Dendritic cell treated with granulocyte-macrophage colony-stimulating factor and Interleukin-4, amounts not matched to agents 40 ng/mL and 50 ng/mL, for 4 days (primary cell): ENCODE measurements at regions not wholly inside any gene's neighbourhood (a gene's known extent, or its start where the extent isn't known, plus 50 kb on each side); places are given as distances from the start of the nearest gene placed in this dataset.
"Not testable (repeated sequence)": the region's sequence is repeated elsewhere in the genome, so short reads cannot be mapped to it uniquely, and the experiment has no call there.

Experiments
- H3K27ac Mint-ChIP-seq: one replicate; pipeline ENCODE4 v1.8.0; 2022; ENCODE audit warnings: mild to moderate bottlenecking, mixed read lengths
- H3K27me3 Mint-ChIP-seq: one replicate; pipeline ENCODE4 v1.8.0; 2022; ENCODE audit warnings: mild to moderate bottlenecking, mixed read lengths
- H3K36me3 Mint-ChIP-seq: one replicate; pipeline ENCODE4 v1.8.0; 2022; ENCODE audit warnings: low read depth, mixed read lengths
- H3K4me1 Mint-ChIP-seq: one replicate; pipeline ENCODE4 v1.8.0; 2022; ENCODE audit warnings: low read depth, mixed read lengths
- H3K4me3 Mint-ChIP-seq: one replicate; pipeline ENCODE4 v1.8.0; 2022; ENCODE audit warnings: mild to moderate bottlenecking, moderate library complexity, mixed read lengths
- H3K9me3 Mint-ChIP-seq: one replicate; pipeline ENCODE4 v1.8.0; 2022; ENCODE audit warnings: mixed read lengths
- intact Hi-C: fragments of 100-400 bp; cut with micrococcal nuclease; formaldehyde crosslinking; loops from one replicate; pipeline ENCODE4 v1.15.0; 2022

DNA sequence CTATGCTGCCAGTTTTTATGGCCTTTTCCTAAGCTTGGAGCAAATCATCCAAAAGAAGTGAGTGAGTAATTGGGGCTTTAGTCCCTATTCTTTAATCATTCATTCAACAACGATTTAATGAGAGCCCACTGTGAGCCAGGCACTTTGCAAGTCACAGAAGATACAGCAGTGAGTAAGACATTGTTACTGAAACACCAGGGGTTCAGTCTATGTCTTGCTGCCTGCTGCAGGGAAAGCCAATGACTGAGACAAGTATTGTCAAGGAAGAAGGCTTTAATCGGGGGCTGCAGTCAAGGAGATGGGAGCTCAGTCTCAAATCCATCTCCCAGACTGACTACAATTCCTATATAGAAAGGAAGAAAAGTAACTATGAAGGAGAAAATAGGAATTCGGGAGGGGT is 228.3 kb downstream of the FAM181B start:
- H3K9me3 Mint-ChIP-seq, result no peaks in the 10 kb centered on the region
- H3K4me3 Mint-ChIP-seq, result no peak overlapping the region
- no peaks in the 10 kb centered on the region for H3K27me3 Mint-ChIP-seq
- H3K4me1 Mint-ChIP-seq, result no peaks in the 10 kb centered on the region
- intact Hi-C loops, result no loop called here
- H3K27ac Mint-ChIP-seq, result no peak overlapping the region
- no peaks in the 10 kb centered on the region for H3K36me3 Mint-ChIP-seq

GRCh38 chr11:82501174-82501573 is 232.5 kb downstream of the FAM181B start:
- H3K36me3 Mint-ChIP-seq, H3K27ac Mint-ChIP-seq, intact Hi-C loops, H3K4me3 Mint-ChIP-seq, H3K9me3 Mint-ChIP-seq, H3K27me3 Mint-ChIP-seq, H3K4me1 Mint-ChIP-seq: not testable (repeated sequence)

- H3K36me3 Mint-ChIP-seq, result no peaks in the 10 kb centered on the region
- H3K4me3 Mint-ChIP-seq, result no peak overlapping the region
- peaks cover 2% of the 10 kb centered on the region for H3K27me3 Mint-ChIP-seq
- H3K9me3 Mint-ChIP-seq, result no peaks in the 10 kb centered on the region
- no peak overlapping the region for H3K27ac Mint-ChIP-seq
- intact Hi-C loops, result no loop called here
- H3K4me1 Mint-ChIP-seq, result no peaks in the 10 kb centered on the region
These were observed 238.7 kb downstream of the FAM181B start for GRCh38 chr11:82494988-82495432.

DNA sequence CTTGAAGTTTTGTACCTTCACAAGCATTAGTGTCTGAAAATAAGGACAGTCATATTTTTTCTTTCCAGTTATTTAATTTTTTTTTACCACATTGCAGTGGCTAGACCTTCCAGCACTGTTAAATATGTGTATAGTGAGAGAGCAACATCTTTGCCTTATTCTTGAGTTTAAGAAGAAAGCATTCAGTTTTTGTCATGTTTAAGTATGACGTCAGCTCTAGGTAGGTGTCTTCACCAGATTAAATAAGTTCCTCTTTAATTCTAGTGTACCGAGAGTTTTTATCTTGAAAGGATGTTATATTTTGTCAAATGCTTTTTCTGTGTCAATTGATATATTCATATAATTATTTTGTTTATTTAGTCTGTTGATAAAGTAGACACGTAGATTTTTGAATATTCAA is 258.8 kb downstream of the FAM181B start:
- intact Hi-C loops, result no loop called here
- Mint-ChIP-seq H3K4me1 (no peaks in the 10 kb centered on the region), H3K36me3 (no peaks in the 10 kb centered on the region), H3K9me3 (no peaks in the 10 kb centered on the region), H3K27ac (no peak overlapping the region), H3K27me3 (peaks cover 1% of the 10 kb centered on the region), H3K4me3 (no peak overlapping the region)

GRCh38 chr11:82465481-82465880 is 268.2 kb downstream of the FAM181B start:
- no peak overlapping the region for H3K27ac Mint-ChIP-seq
- H3K36me3 Mint-ChIP-seq, result no peaks in the 10 kb centered on the region
- no peaks in the 10 kb centered on the region for H3K4me1 Mint-ChIP-seq
- H3K27me3 Mint-ChIP-seq, result no peaks in the 10 kb centered on the region
- H3K4me3 Mint-ChIP-seq, result no peak overlapping the region
- intact Hi-C loops, result loop anchor here (10.0 kb wide), 1 partner anchor 61 kb away; no protein-coding TSS in a partner anchor
- H3K9me3 Mint-ChIP-seq, result no peaks in the 10 kb centered on the region

DNA sequence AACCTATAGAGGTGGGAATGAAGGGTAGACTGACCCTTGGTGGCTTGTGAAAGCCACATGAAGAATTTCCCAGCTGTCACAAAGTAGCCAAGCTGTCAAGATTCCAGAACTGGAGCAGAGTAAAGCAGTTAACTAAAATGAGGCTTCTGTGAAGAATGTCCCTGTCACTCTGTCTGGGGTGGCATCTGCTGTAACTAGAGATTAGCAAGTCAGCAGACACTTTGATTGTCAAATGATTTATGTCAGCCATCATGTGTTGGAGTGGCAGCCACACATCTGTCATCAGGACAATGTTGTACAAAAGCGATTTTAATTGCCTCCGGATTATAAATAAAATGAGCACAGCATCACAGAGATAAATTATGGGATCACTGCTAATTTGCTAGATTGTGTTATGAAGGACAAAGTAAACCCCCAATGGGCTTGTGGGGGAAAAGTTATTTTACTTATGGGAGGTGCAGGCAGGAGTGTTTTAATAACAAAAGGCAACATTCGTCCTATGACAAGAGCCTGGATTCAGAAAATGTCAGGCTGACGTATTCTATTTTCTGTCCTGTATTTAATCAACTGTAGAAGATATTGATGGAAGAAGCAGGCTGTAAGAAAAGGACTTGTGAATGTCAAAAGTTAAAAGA is 270.9 kb downstream of the FAM181B start:
- intact Hi-C loops, result loop anchor here (10.0 kb wide), 1 partner anchor 58 kb away; no protein-coding TSS in a partner anchor

GRCh38 chr11:82458761-82459160 is 274.9 kb downstream of the FAM181B start:
- Mint-ChIP-seq H3K4me1 (no peaks in the 10 kb centered on the region), H3K36me3 (no peaks in the 10 kb centered on the region), H3K27me3 (no peaks in the 10 kb centered on the region), H3K9me3 (no peaks in the 10 kb centered on the region), H3K4me3 (no peak overlapping the region), H3K27ac (no peak overlapping the region)
- intact Hi-C loops, result no loop called here

More for the DNA sequence above, 270.9 kb downstream of the FAM181B start:
- Mint-ChIP-seq H3K27ac (no peak overlapping the region), H3K4me3 (no peak overlapping the region), H3K4me1 (no peaks in the 10 kb centered on the region), H3K36me3 (no peaks in the 10 kb centered on the region), H3K9me3 (no peaks in the 10 kb centered on the region), H3K27me3 (no peaks in the 10 kb centered on the region)

- no peaks in the 10 kb centered on the region for H3K36me3 Mint-ChIP-seq
- no peaks in the 10 kb centered on the region for H3K4me1 Mint-ChIP-seq
These were observed 275.5 kb downstream of the FAM181B start for GRCh38 chr11:82458147-82458546.

DNA sequence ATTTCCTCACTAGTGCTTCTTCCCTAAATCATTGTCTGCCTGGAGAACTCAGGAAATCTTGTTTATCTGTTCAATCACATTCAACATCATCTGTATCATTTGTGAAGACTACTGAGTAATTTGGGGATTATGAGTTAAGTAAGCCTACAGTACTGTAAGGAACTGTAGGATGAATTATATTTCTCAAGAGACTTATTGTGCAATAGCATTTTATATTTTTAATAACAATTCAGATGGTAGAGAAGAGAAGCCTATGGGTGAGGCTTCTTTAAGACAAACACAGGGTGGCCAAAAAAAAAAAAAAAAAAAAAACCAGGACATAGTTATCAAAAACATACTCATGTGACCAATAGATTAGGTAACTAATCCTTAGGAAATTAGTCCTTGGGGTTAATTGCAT is 282.7 kb downstream of the FAM181B start:
- Mint-ChIP-seq H3K36me3 (no peaks in the 10 kb centered on the region), H3K4me1 (peaks cover 5% of the 10 kb centered on the region), H3K27ac (no peak overlapping the region), H3K4me3 (no peak overlapping the region), H3K9me3 (no peaks in the 10 kb centered on the region), H3K27me3 (no peaks in the 10 kb centered on the region)
- intact Hi-C loops, result no loop called here

More at GRCh38 chr11:82458147-82458546, 275.5 kb downstream of the FAM181B start:
- no peaks in the 10 kb centered on the region for H3K27me3 Mint-ChIP-seq
- no peaks in the 10 kb centered on the region for H3K9me3 Mint-ChIP-seq
- H3K27ac Mint-ChIP-seq, result no peak overlapping the region
- intact Hi-C loops, result no loop called here
- H3K4me3 Mint-ChIP-seq, result no peak overlapping the region

DNA sequence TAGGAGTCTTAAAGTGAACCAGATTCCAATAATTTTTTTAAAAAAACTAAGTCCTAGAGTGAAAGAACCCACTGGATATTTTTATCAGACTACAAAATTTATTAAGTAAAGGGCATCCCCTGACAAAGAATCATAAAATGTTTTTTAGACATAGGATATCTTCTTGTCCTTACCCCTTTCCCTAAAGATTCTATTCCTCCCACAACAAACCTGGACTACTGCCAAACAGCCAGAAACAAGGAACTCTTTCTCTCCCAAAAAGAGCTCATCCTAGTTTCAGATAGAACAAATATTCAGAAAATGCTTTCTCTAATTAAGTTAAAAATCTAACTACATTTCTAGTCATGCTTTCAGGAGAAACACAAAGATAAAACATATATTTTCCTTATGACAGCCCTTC is 327.1 kb downstream of the FAM181B start:
- no peak overlapping the region for H3K4me3 Mint-ChIP-seq
- H3K36me3 Mint-ChIP-seq, result no peaks in the 10 kb centered on the region
- H3K27ac Mint-ChIP-seq, result no peak overlapping the region
- H3K9me3 Mint-ChIP-seq, result peaks cover 8% of the 10 kb centered on the region
- H3K4me1 Mint-ChIP-seq, result no peaks in the 10 kb centered on the region
- H3K27me3 Mint-ChIP-seq, result no peaks in the 10 kb centered on the region
- intact Hi-C loops, result loop anchor here (10.0 kb wide), 1 partner anchor 58 kb away; no protein-coding TSS in a partner anchor

GRCh38 chr11:82405421-82405820 is 328.2 kb downstream of the FAM181B start:
- H3K4me3 Mint-ChIP-seq, result no peak overlapping the region
- no peaks in the 10 kb centered on the region for H3K4me1 Mint-ChIP-seq
- no peaks in the 10 kb centered on the region for H3K27me3 Mint-ChIP-seq
- no peaks in the 10 kb centered on the region for H3K36me3 Mint-ChIP-seq
- H3K9me3 Mint-ChIP-seq, result peaks cover 6% of the 10 kb centered on the region
- no peak overlapping the region for H3K27ac Mint-ChIP-seq
- intact Hi-C loops, result loop anchor here (10.0 kb wide), 1 partner anchor 59 kb away; no protein-coding TSS in a partner anchor

DNA sequence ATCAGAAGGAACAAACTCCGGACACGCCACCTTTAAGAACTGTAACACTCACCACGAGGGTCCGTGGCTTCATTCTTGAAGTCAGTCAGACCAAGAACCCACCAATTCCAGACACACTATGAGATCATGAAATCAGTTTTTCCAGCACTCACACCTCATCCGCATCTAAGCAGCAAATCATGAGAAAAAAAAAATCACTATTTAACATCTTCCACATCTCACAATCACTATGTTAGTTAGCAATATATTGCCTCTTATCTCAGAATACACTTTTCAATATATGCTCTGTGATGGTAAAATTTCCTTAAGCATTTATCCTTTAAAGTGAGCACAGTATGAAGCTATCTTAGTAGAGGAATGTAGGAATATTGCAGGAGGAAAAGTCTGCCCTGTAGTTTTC is 328.7 kb downstream of the FAM181B start:
- Mint-ChIP-seq H3K9me3 (peaks cover 2% of the 10 kb centered on the region), H3K36me3 (no peaks in the 10 kb centered on the region), H3K4me1 (no peaks in the 10 kb centered on the region), H3K27me3 (no peaks in the 10 kb centered on the region), H3K27ac (no peak overlapping the region), H3K4me3 (no peak overlapping the region)
- intact Hi-C loops, result loop anchor here (10.0 kb wide), 1 partner anchor 60 kb away; no protein-coding TSS in a partner anchor

- Mint-ChIP-seq H3K27ac (no peak overlapping the region), H3K4me1 (no peaks in the 10 kb centered on the region), H3K4me3 (no peak overlapping the region), H3K36me3 (no peaks in the 10 kb centered on the region), H3K9me3 (no peaks in the 10 kb centered on the region), H3K27me3 (no peaks in the 10 kb centered on the region)
- intact Hi-C loops, result loop anchor here (10.0 kb wide), 1 partner anchor 61 kb away; no protein-coding TSS in a partner anchor
These were observed 329.9 kb downstream of the FAM181B start for GRCh38 chr11:82403640-82404305.

- Mint-ChIP-seq H3K27ac (no peak overlapping the region), H3K4me1 (no peaks in the 10 kb centered on the region), H3K27me3 (no peaks in the 10 kb centered on the region), H3K36me3 (no peaks in the 10 kb centered on the region), H3K9me3 (no peaks in the 10 kb centered on the region), H3K4me3 (no peak overlapping the region)
- intact Hi-C loops, result no loop called here
These were observed 335.3 kb downstream of the FAM181B start for GRCh38 chr11:82398300-82398815.
